HG02588 (cell line): ENCODE measurements at regions not wholly inside any gene's neighbourhood (a gene's known extent, or its start where the extent isn't known, plus 50 kb on each side); places are given as distances from the start of the nearest gene placed in this dataset.

ENCODE experiments used
- ATAC-seq: cut with Tn5 transposase; IDR thresholded peaks from one replicate; pipeline ENCODE4 v1.9.1; 2021; ENCODE audit warnings: mild to moderate bottlenecking, moderate library complexity; ENCODE audit not compliant: unreplicated experiment

DNA sequence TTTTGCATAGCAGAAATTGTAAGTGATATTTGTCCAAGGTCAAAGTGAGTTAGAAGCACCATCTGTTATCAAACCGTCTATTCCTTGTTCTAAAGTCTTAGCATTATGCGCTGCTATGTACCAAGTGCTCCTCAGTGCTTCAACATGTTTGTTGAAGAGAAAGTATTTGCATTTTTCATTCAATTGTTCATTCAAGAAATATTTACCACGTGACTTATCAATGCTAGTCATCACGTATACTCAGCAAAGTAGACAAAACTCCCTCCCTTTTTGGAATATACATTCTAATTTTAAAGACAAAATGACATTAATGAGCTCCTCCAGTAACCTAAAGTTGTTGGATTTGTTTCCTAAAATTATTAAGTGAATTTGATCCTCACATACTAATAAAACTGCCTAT, 388.0 kb upstream of the CDH8 start:
- no peak for ATAC-seq

DNA sequence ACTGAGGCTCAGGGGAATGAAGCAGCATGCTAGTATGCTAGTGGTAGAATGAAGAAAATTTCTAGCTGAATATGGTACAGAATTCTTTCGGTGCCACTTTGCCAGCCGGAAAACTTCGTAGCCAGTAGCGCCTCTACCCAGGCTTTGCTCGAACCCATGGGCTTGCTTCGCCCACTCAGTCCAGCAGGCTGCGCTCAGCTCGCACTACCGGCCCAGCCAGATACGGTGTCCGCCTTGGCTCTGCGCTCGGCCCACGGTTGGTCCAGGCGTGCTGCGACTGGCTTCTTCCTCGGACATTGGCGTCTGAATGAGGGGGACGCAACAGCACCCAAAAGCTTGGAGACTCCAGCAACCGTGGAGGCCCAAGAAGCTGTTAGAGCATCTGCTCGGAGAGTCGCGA, 372.5 kb upstream of the CDH8 start:
- ATAC-seq, result no peak

DNA sequence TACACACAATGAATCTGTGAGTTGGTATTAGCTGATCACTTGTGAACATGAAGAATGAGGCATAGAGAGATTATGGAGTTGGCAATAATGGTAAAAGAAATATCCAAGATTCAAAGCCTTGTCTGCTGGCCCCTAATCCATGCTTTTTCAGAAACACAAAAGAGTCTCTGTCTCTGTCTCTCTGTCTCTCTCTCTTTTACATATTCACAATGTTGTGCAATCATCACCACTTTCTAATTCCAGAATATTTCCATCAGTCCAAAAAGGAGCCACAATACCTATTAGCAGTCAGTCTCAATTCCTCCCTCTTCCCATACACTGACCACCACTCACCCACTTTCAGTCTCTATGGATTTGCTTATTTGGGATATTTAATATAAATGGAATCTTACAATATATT, 370.1 kb upstream of the CDH8 start:
- no peak for ATAC-seq

DNA sequence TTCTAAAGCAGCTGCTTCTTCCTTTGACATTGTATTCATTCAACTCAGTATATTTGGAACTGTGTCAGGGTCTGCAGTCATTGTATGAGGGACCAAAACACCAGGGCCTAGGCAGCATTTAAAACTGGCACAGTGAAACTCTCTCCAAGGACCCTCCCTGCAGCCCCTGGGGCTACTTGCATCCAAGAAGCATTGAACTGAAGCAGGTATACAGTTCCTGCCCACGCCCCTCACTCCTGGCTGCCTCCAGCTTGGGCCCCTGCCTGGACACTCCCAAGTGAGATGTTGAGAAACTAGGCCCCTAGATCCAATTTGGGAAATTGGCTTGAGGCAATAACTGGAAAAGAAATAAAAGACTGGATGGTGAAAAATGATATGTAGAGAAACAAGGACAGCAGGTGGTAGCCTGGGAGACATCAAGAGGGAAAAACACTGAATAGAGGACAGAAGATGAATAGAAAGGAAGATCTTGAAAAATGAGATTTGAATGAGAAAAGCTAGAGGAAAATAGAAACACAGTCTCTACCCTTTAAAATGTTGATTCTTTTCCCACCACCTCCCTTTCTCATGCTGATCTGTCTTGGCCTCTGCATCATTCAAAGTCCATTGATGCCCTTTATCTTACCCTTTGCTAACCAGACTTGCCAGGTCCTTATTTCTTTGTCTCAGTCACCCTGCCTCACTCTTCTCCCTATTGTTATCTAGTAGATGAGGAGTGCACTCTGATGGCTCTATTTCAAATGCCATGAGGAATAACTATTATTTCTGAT, 368.8 kb upstream of the CDH8 start:
- ATAC-seq, result no peak

DNA sequence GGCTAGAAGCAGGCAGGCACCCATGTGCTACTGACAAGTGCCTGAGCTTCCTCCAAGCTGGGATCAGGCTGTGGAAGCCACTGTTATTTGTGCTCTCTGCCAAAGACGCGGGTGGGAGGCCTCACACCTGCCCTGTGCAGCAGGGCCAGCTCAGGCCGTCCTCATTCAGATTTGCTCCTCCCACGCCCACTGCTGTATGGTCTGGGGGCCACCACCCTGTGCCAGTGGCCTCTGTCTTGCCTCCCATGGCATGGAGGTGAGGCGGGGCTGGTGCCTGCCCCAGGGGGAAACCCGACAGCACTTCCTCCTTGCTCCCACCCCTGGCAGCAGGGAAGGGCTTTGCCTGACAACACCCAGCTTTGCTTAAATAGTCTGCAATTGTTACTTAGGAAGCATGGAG, 356.5 kb upstream of the CDH8 start:
- ATAC-seq, result no peak

DNA sequence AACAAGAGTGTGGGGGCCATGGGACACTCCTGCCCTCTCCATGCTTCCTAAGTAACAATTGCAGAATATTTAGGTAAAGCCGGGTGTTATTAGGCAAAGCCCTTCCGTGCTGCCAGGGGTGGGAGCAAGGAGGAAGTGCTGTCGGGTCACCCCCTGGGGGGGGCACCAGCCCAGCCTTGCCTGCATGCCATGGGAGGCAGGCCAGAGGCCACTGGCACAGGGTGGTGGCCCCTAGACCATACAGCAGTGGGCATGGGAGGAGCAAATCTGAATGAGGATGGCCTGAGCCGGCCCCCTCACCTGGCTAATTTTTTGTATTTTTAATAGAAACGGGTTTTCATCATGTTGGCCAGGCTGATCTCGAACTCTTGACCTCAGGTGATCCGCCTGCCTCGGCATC, 355.7 kb upstream of the CDH8 start:
- ATAC-seq, result no peak

DNA sequence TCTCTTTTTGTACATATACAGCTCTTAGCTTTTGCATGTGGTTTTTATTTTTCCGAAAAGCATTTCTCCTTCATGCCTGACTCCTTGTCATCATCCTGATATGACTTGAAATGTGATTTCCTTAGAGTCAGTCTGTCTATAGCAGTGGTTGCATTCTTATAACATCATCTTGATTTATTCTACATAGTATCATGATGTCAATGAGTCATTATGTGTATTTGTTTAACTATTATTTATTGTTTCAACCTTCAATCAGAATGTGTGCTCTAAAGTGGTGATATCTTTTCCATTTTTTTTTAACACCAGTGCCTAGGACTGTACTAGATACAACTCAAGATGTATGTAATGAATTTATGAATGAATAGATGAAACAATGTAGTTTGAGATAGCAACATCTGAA, 354.9 kb upstream of the CDH8 start:
- no peak for ATAC-seq

DNA sequence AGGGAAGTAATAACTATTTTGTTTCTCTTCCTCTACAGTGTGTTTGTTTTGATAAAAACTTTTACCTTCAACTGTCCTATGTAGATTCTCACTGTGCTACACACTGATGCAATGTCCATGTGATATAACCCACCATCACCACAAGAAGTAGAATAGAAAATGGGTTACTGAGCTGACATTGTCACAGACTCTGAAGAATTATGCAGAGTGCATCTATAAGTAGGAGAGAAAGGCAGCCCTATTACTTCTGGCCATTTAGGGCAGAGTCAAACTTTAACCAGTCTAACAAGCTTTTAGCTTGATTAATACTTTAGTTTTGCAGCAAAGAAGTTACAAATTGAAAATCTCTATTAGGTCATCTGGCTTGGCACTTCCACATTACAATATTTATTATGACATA, 354.0 kb upstream of the CDH8 start:
- ATAC-seq, result no peak

DNA sequence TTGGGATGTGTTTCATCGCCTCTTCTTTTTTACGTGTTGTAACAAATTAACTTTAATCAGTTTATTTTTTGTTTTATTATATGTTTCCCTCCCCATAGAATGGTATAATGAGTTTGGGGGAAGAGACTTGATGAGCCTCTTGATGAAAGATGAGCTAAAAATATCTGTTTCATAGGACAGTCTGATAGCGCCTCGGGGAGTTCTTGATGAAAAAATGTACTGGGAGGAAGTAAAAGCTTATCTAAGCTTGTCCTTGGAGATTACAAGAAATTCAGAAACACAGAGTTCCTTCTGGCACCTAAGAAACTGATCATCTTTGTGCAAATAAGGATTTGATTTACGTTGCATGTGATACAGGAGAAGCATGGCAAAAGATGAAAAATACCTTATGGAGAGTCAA, 350.2 kb upstream of the CDH8 start:
- no peak for ATAC-seq

DNA sequence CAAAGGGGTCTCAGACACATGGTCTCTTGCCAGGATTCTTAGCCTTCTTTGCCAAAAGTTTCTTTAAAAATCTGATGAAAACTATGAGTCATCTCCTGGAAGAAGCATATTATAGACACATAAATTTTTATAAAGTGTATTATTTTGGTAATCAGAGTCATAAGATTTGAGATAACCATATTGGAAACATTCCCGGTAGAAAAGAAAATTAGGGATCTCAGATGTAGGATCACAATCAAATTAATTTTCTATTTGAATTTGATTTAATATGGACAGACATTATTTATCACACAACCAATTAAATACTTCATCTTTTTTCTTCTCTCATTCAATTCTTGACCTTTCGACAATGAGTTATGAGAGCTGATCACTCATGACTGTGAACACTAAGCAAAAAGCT, 347.7 kb upstream of the CDH8 start:
- ATAC-seq, result no peak

DNA sequence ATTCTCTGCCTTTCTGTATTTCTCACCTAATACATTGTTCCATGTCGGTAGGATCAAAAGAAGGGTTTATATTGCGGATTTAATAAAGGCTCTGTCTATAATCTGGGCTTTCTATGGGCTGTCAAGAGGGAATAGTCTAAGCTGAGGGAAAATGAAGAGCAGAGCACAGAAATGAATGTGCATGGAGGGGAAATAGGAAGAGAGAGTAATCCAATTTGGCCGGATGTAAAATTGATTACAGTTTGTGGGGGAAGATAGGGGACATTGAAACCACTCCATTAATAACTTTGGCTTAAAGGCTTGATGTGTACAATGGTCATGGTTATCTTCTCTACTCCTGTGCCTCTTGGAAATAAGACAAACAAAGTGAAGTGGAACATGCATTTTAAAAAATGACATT, 334.2 kb upstream of the CDH8 start:
- ATAC-seq, result no peak

DNA sequence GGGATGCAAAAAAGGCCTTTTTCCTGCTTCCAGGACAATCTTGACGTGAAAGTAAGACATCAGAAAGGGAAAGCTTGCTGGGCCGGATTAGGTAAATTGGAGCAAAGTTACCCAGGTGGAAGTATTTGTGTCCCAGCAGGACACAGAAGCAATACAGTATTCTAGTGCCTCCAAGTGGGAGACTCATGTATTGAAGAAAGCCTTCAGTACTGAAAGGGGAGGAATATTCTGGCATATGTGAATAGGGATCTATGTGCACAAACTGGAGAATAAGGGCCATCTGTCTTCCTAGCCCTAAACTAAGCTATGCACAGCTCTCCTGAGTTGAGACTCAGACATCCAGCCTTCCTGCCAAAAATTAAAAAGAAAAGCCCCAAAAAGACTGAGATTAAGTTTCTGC, 327.3 kb upstream of the CDH8 start:
- no peak for ATAC-seq

DNA sequence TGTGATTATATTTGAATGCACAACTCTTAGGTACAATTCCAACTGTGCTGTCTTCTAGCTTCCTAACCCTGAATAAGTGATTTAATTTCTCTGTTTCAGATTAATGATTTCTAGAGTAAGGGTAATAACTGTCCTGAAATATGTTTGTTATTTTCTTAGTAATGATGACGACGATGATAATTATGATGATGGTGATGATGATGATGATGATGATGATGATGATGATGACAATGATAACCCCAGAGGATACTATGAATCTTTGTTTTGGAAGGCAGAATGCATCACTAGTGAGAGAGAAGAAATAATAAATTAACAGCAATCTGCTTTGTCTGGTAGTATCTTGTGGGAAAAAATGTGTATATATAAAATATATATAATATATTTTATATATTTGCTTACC, 317.1 kb upstream of the CDH8 start:
- no peak for ATAC-seq

DNA sequence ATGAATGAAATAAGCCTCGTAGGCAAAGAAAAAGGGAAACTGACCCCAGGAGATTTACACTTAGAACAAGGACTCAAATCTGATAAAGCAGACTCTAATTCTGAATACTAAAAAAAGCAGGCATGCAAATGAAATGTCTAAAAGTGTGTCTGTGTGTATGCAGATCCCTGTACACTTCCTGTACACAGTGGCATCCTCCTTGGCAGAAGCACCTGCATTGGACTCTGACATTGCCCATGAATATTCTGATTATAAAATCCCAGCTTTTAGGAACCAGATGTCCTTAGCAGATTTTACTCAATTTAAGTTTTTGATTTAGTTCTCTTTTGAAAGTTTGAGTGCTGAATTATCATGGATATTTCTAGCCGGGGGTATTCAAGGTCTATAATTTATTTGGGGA, 306.0 kb upstream of the CDH8 start:
- ATAC-seq, result no peak

DNA sequence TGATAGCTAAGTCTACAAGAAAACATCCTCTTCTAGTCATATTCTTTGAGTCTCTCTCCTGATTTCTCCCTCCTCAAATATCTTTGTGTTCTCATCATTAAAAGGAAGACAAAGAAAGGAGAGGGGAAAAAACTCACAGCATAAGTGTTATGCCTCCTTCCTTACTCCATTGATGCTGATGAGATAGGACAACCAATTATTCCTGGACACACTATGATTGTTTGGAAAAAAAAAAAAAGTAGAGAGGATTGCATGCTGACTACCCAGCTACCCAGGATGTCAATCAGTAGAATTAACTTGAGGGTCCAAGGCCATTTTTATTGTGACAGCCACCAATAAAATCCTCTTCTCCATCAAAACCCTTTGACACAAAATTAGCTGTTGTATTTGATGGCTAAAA, 299.1 kb upstream of the CDH8 start:
- no peak for ATAC-seq

DNA sequence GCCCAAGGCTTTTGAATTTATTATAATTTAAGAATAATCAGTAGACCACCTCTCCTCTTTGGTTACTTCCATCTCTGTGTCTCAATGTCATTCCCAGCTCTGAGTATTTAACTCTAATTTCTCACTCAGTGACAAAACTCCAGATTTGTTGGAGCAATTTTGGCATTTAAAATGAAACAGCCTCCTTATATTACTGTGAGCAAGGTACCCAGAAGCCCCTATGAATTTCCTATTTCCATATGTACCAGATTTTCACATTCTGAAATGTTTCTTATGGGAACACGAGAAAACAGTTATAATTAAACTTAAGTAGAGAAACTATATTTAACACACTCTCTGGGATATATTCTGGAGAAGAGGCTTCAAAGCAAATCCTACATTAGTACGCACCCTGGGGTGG, 285.4 kb upstream of the CDH8 start:
- no peak for ATAC-seq

DNA sequence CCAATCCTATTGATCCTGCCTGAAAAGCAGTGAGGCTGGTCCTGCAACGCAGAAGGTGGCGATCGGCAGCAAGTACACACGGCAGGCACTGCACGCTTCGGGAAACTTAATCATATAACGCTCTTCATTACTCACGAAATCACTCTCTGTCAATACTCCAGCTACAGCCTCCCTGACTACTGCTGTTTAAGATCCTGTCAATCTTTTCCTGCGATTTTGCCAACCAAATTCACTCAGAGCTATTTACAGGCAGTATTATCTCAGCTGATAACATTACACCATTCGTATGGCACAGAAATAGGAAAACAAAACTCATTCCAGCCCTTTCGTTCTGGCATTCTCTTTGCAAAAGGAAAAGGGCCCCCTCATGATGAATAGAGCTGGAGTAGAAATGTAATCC, 262.4 kb upstream of the CDH8 start:
- no peak for ATAC-seq

DNA sequence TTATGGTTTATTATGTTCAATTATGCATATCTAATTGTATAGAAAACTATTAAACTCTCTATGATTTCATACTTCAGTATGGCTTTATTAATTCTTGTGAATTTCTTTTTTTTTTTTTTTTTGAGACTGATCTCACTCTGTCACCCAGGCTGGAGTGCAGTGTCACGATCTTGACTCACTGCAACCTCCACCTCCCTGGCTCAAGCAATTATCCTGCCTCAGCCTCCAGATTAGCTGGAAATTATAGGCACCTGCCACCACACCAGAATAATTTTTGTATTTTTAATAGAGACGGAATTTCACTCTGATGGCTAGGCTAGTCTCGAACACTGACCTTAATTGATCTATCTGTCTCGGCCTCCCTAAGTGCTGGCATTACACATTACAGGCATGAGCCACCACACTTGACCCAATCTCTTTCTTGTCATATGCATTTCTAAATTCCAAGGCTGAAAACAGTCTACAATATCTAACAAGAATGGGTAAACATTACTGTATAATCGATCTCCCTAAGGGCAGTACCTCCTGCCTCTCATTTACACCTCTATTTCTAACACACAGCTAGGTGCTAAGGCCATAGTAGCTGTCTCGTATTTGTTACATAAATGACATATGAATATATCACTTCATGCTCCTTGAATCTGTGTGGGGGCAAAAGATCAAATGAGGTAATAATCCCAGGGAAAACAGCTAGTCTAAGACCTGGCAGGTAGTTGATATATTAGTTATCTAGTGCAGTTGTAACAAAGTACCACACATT, 258.2 kb upstream of the CDH8 start:
- no peak for ATAC-seq

DNA sequence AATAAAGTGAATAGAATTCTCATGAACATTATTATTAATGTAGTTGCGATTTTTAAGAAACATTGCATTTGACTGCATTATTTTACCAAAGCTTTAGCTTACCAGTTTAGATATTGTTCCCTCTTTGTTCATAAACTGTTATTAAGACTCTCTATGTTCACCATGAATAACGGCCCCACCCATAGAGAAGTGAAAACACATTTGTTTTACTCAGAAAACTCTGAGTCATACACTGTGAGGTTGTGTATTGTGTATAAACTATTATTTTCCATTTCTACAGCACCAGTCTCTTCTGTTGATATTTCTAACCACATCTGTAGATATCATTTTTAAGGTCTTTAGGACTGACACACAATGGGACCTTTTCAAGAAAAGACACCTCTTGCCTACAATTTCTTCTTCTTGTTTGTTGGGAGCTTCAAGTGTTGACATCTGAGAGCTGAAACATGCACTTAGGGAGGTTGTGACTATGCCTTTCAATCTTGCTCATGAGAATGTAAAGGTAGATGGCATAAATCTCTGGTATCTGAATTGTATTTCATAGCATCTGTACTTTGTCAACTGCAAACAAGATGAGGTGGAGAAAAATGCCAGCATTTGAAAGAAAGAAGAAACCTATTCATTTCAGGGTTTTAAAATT, 252.9 kb upstream of the CDH8 start:
- no peak for ATAC-seq

DNA sequence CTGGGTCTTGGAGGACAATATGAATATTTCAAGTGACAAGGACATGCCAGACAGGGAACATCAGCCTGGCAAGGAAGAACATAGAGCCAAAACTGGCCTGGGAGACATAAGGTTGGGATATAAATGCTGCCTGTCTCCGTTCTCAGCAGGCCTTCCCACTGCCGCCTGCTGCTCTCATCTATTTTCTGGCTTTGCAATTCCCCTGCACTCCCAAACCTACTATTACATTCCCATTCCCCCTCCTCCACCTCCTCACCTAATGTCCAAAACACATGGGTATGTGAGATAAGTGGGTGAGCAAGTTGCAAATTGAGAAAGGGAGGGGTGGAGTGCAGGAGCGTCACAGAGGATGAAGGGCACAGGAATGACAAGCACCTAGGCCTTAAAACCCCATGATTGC, 244.3 kb upstream of the CDH8 start:
- no peak for ATAC-seq

DNA sequence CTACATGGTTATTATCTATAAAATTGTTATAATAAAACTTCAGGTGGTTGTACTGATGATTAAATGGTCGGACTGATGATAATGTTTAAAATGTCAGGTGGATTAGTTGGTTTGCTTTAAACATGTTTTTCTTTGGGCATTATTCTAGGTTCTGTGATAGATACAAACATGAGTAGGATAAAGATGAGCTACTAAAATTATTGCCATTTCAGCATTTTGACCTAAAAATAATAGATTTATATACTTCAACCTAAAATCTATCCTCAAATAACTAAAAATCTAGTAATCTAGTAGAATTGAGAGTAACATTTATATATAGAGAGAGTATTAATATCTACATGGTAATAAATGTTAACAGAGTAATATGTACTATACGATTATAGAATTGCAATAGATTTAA, 241.7 kb upstream of the CDH8 start:
- ATAC-seq, result no peak

DNA sequence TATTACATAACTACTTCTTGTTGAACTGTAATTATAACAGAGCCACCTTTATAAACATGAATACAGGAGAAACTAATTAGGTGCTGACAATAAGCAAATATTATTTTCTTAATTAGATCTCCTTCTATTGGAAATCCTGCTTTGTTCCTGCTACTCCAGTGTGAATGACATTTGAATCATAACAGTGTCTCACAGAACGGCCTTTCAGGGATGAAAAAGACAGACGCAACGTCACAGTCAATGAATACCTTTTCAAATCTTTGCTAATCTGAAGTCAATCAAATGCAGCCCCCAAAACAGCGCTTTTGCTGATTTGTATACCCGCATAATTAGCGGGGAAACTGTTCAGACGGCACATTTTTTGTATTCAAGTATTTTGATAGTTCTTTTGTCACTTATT, 240.4 kb upstream of the CDH8 start:
- no peak for ATAC-seq
